DOHH2 (cell line): ENCODE measurements at regions not wholly inside any gene's neighbourhood (a gene's known extent, or its start where the extent isn't known, plus 50 kb on each side); places are given as distances from the start of the nearest gene placed in this dataset.
"Not testable (repeated sequence)": the region's sequence is repeated elsewhere in the genome, so short reads cannot be mapped to it uniquely, and the experiment has no call there.

Experiments
- H3F3A ChIP-seq: fragments of 200-600 bp; sonication (generic), shearing (Covaris generic); 2 replicates; pipeline ENCODE4 v1.6.0; 2016; ENCODE audit warnings: antibody characterized with exemption, mild to moderate bottlenecking; ENCODE audit not compliant: control insufficient read depth, insufficient read depth
- H3K27ac ChIP-seq: fragments of 200-600 bp; sonication (generic); 2 replicates; pipeline ENCODE4 v1.5.1; 2014; ENCODE audit warnings: low read depth, mild to moderate bottlenecking, low read length, moderate library complexity
- H3K27me3 ChIP-seq: fragments of 200-600 bp; sonication (generic); 2 replicates; pipeline ENCODE4 v1.6.1; 2014; ENCODE audit warnings: mild to moderate bottlenecking, low read length, mixed read lengths; ENCODE audit not compliant: control insufficient read depth
- H3K36me3 ChIP-seq: fragments of 200-600 bp; sonication (generic); 2 replicates; pipeline ENCODE4 v1.6.1; 2014; ENCODE audit warnings: mild to moderate bottlenecking, low read length, moderate library complexity, mixed read lengths; ENCODE audit not compliant: control insufficient read depth
- H3K4me1 ChIP-seq: fragments of 200-600 bp; sonication (generic); 2 replicates; pipeline ENCODE4 v1.6.1; 2014; ENCODE audit warnings: mild to moderate bottlenecking, low read length, mixed read lengths; ENCODE audit not compliant: control insufficient read depth
- H3K4me2 ChIP-seq: fragments of 200-600 bp; sonication (generic); 2 replicates; pipeline ENCODE4 v1.6.0; 2014; ENCODE audit warnings: mild to moderate bottlenecking, low read length, moderate library complexity
- H3K4me3 ChIP-seq: fragments of 200-600 bp; sonication (generic); 2 replicates; pipeline ENCODE4 v1.5.1; 2014; ENCODE audit warnings: mild to moderate bottlenecking, low read length, mixed read lengths
- H3K79me2 ChIP-seq: fragments of 200-600 bp; sonication (generic); 2 replicates; pipeline ENCODE4 v1.6.1; 2014; ENCODE audit warnings: mild to moderate bottlenecking, low read length, mixed read lengths; ENCODE audit not compliant: control insufficient read depth
- H3K9me2 ChIP-seq: fragments of 200-600 bp; sonication (generic); replicated peaks from 2 replicates; pipeline ENCODE4 v1.6.1; 2014; ENCODE audit warnings: mild to moderate bottlenecking, low read length, mixed read lengths; ENCODE audit not compliant: control insufficient read depth
- H3K9me3 ChIP-seq: fragments of 200-600 bp; sonication (generic); 2 replicates; pipeline ENCODE4 v1.6.1; 2014; ENCODE audit warnings: antibody characterized with exemption, low read length, mixed read lengths; ENCODE audit not compliant: control insufficient read depth, insufficient read depth
- H4K20me1 ChIP-seq: fragments of 200-600 bp; sonication (generic); 2 replicates; pipeline ENCODE4 v1.6.0; 2014; ENCODE audit warnings: low read depth, mild to moderate bottlenecking, antibody characterized with exemption, low read length, moderate library complexity; ENCODE audit not compliant: control insufficient read depth, insufficient read depth
- EZH2phosphoT487 ChIP-seq: fragments of 200-600 bp; sonication (generic); IDR thresholded peaks from 2 replicates; pipeline ENCODE4 v1.6.1; 2017; ENCODE audit warnings: borderline replicate concordance, mild to moderate bottlenecking, antibody characterized with exemption, low read length, moderate library complexity, mixed read lengths
- TF ChIP-seq, protein P1 (sequence below): fragments of 200-600 bp; sonication (generic); IDR thresholded peaks from one replicate; pipeline ENCODE4 v1.5.1; 2014; ENCODE audit warnings: antibody characterized with exemption, mild to moderate bottlenecking, low read depth, low read length; ENCODE audit not compliant: poor library complexity, severe bottlenecking

GRCh38 chr7:106447318-106447847 is 162.6 kb upstream of the NAMPT start:
- Histone ChIP-seq H3K9me2 (no peaks in the 10 kb centered on the region), H3K9me3 (peaks cover 8% of the 10 kb centered on the region), H3K4me1 (no peaks in the 10 kb centered on the region), H3K4me3 (no peak overlapping the region), H4K20me1 (no peaks in the 10 kb centered on the region), H3K4me2 (no peak overlapping the region), H3K79me2 (no peaks in the 10 kb centered on the region), H3F3A (no peaks in the 10 kb centered on the region), H3K27ac (no peak overlapping the region), H3K27me3 (peaks cover 9% of the 10 kb centered on the region), H3K36me3 (no peaks in the 10 kb centered on the region)
- no peak for TF ChIP-seq EZH2phosphoT487
- TF ChIP-seq, protein P1, sequence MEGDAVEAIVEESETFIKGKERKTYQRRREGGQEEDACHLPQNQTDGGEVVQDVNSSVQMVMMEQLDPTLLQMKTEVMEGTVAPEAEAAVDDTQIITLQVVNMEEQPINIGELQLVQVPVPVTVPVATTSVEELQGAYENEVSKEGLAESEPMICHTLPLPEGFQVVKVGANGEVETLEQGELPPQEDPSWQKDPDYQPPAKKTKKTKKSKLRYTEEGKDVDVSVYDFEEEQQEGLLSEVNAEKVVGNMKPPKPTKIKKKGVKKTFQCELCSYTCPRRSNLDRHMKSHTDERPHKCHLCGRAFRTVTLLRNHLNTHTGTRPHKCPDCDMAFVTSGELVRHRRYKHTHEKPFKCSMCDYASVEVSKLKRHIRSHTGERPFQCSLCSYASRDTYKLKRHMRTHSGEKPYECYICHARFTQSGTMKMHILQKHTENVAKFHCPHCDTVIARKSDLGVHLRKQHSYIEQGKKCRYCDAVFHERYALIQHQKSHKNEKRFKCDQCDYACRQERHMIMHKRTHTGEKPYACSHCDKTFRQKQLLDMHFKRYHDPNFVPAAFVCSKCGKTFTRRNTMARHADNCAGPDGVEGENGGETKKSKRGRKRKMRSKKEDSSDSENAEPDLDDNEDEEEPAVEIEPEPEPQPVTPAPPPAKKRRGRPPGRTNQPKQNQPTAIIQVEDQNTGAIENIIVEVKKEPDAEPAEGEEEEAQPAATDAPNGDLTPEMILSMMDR: no peak

- not testable (repeated sequence) for H3K79me2 ChIP-seq, H3K27ac ChIP-seq, H3K9me2 ChIP-seq, H3K4me2 ChIP-seq, H3K4me1 ChIP-seq, H3K27me3 ChIP-seq, H4K20me1 ChIP-seq, H3K9me3 ChIP-seq, H3F3A ChIP-seq, H3K4me3 ChIP-seq, H3K36me3 ChIP-seq
Observed at GRCh38 chr7:106445366-106445765, 160.6 kb upstream of the NAMPT start.

DNA sequence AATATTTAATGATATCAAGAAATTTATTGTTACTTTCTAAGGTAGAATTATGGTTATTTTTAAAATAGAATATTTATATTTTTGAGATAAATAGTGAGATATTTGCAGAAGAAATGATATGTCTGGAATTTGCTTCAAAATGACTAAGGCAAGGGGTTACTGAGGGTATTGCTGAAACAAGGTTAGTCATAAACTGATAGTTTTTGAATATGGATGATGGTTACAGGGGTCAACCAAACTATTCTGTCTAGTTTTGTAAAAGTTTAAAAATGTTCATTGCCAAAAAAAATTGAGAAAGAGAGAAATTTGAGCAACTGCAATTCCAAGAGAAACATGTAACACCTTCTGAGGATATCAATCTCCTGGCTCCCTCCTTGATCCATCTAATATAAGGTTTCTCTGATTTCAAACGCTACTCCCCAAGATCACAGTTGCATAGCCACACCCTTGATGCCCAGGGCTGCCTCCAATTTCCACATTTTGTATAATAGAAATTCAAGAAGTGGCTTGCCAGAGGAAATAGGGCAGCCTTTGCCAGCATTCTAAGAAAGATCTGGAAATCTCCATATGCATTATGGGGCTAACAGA is 159.4 kb upstream of the NAMPT start:
- H3K27me3 ChIP-seq: peaks cover 5% of the 10 kb centered on the region
- H3K4me2 ChIP-seq: no peak overlapping the region
- H3K9me2 ChIP-seq: no peaks in the 10 kb centered on the region
- H3K4me3 ChIP-seq: no peak overlapping the region
- no peak overlapping the region for H3K27ac ChIP-seq
- TF ChIP-seq, protein P1: no peak
- no peak for TF ChIP-seq EZH2phosphoT487
- H4K20me1 ChIP-seq: no peaks in the 10 kb centered on the region
- H3F3A ChIP-seq: no peaks in the 10 kb centered on the region
- no peaks in the 10 kb centered on the region for H3K4me1 ChIP-seq
- H3K36me3 ChIP-seq: no peaks in the 10 kb centered on the region
- no peaks in the 10 kb centered on the region for H3K9me3 ChIP-seq
- H3K79me2 ChIP-seq: no peaks in the 10 kb centered on the region

GRCh38 chr7:106443156-106443555 is 158.4 kb upstream of the NAMPT start:
- no peaks in the 10 kb centered on the region for H3F3A ChIP-seq

More at GRCh38 chr7:106443156-106443555, 158.4 kb upstream of the NAMPT start:
- Histone ChIP-seq H4K20me1 (no peaks in the 10 kb centered on the region), H3K4me3 (no peak overlapping the region), H3K79me2 (no peaks in the 10 kb centered on the region), H3K4me1 (no peaks in the 10 kb centered on the region), H3K36me3 (no peaks in the 10 kb centered on the region), H3K27ac (no peak overlapping the region), H3K27me3 (peaks cover 4% of the 10 kb centered on the region; the same call in 1 of the 2 replicates), H3K4me2 (no peak overlapping the region), H3K9me3 (no peaks in the 10 kb centered on the region), H3K9me2 (no peaks in the 10 kb centered on the region)
- no peak for TF ChIP-seq EZH2phosphoT487
- TF ChIP-seq, protein P1: no peak
